VCaP (cell line): ENCODE measurements at regions not wholly inside any gene's neighbourhood (a gene's known extent, or its start where the extent isn't known, plus 50 kb on each side); places are given as distances from the start of the nearest gene placed in this dataset.

Source experiments
- H3K27ac ChIP-seq: fragments of 450-650 bp; 2 replicates; pipeline ENCODE4 v1.5.1; 2017
- CTCF ChIP-seq: fragments of 450-650 bp; conservative IDR thresholded peaks from 2 replicates; pipeline ENCODE4 v1.5.1; 2017; ENCODE audit warnings: mild to moderate bottlenecking, moderate library complexity

- H3K27ac ChIP-seq = no peak overlapping the region
- TF ChIP-seq CTCF = no peak
Measured at GRCh38 chr16:5498562-5498961, 401.0 kb upstream of the EEF2KMT start.

- no peak for TF ChIP-seq CTCF
Measured at GRCh38 chr16:5496013-5496412, 398.4 kb upstream of the EEF2KMT start.

GRCh38 chr16:5490499-5490898 lies 392.9 kb upstream of the EEF2KMT start:
- TF ChIP-seq CTCF = peak; percentile 66
- no peak overlapping the region for H3K27ac ChIP-seq

More at GRCh38 chr16:5496013-5496412, 398.4 kb upstream of the EEF2KMT start:
- no peak overlapping the region for H3K27ac ChIP-seq

- no peak for TF ChIP-seq CTCF
Measured at GRCh38 chr16:5488581-5488980, 391.0 kb upstream of the EEF2KMT start.

GRCh38 chr16:5487728-5488127 lies 390.1 kb upstream of the EEF2KMT start:
- H3K27ac ChIP-seq = no peak overlapping the region
- no peak for TF ChIP-seq CTCF

More at GRCh38 chr16:5488581-5488980, 391.0 kb upstream of the EEF2KMT start:
- no peak overlapping the region for H3K27ac ChIP-seq

- TF ChIP-seq CTCF = no peak
- no peak overlapping the region for H3K27ac ChIP-seq
Measured at GRCh38 chr16:5482256-5482655, 384.7 kb upstream of the EEF2KMT start.

GRCh38 chr16:5480431-5481195 lies 383.0 kb upstream of the EEF2KMT start:
- no peak for TF ChIP-seq CTCF
- no peak overlapping the region for H3K27ac ChIP-seq
